Fibroblast of the aortic adventitia (primary cell): ENCODE measurements at regions not wholly inside any gene's neighbourhood (a gene's known extent, or its start where the extent isn't known, plus 50 kb on each side); places are given as distances from the start of the nearest gene placed in this dataset.

ENCODE experiments used
- DNase-seq: peaks from one replicate; pipeline ENCODE4 v3.0.0-alpha.2; 2010; ENCODE audit warnings: low read depth
- H3K4me3 ChIP-seq: 2 replicates; pipeline ENCODE4 v1.5.1; 2011; ENCODE audit warnings: low read depth, mild to moderate bottlenecking, control low read depth, low read length, moderate library complexity
- CTCF ChIP-seq: IDR thresholded peaks from 2 replicates; pipeline ENCODE4 v1.5.1; 2011; ENCODE audit warnings: mild to moderate bottlenecking, low read length, control low read depth, inconsistent platforms; ENCODE audit not compliant: insufficient read depth

GRCh38 chr6:91719414-91719813 lies 1132.5 kb upstream of the MAP3K7 start:
- DNase-seq: no peak
- no peak overlapping the region for H3K4me3 ChIP-seq
- TF ChIP-seq CTCF: no peak

- no peak overlapping the region for H3K4me3 ChIP-seq
- no peak for TF ChIP-seq CTCF
- DNase-seq: no peak
These were observed 1131.3 kb upstream of the MAP3K7 start for GRCh38 chr6:91718198-91718597.

GRCh38 chr6:91717094-91717493 lies 1130.2 kb upstream of the MAP3K7 start:
- TF ChIP-seq CTCF: no peak
- no peak overlapping the region for H3K4me3 ChIP-seq
- no peak for DNase-seq

GRCh38 chr6:91716361-91716760 lies 1129.5 kb upstream of the MAP3K7 start:
- H3K4me3 ChIP-seq: no peak overlapping the region
- no peak for TF ChIP-seq CTCF
- DNase-seq: no peak

GRCh38 chr6:91715171-91715805 lies 1128.4 kb upstream of the MAP3K7 start:
- no peak overlapping the region for H3K4me3 ChIP-seq
- DNase-seq: no peak
- TF ChIP-seq CTCF: no peak

GRCh38 chr6:91713911-91714310 lies 1127.0 kb upstream of the MAP3K7 start:
- H3K4me3 ChIP-seq: no peak overlapping the region
- no peak for DNase-seq
- TF ChIP-seq CTCF: no peak

GRCh38 chr6:91711518-91711917 lies 1124.6 kb upstream of the MAP3K7 start:
- DNase-seq: no peak
- no peak overlapping the region for H3K4me3 ChIP-seq
- TF ChIP-seq CTCF: no peak
